Suprapubic skin (tissue), 4 donors: ENCODE measurements at regions not wholly inside any gene's neighbourhood (a gene's known extent, or its start where the extent isn't known, plus 50 kb on each side); places are given as distances from the start of the nearest gene placed in this dataset.
"Not testable (repeated sequence)": the region's sequence is repeated elsewhere in the genome, so short reads cannot be mapped to it uniquely, and the experiment has no call there.

Experiments
- CTCF ChIP-seq, 2 donors: fragments of 200-600 bp in 1 of 2; fragments of 450-650 bp in 1 of 2; sonication (generic) in 1 of 2; IDR thresholded peaks; one replicate each; pipeline ENCODE4 v1.5.1; 2016 to 2019; ENCODE audit warnings: antibody characterized with exemption in 2 of 2, mild to moderate bottlenecking in 1 of 2, moderate library complexity in 1 of 2
- POLR2A ChIP-seq, 2 donors: fragments of 450-650 bp; IDR thresholded peaks; one replicate each; pipeline ENCODE4 v1.6.1; 2017; ENCODE audit warnings: antibody characterized with exemption in 2 of 2, mild to moderate bottlenecking in 2 of 2, moderate library complexity in 2 of 2
- POLR2AphosphoS5 ChIP-seq, 3 donors: sonication (generic); formaldehyde crosslinking; IDR thresholded peaks; one replicate each; pipeline ENCODE4 v1.6.1; 2017; ENCODE audit warnings: antibody characterized with exemption in 3 of 3

- TF ChIP-seq POLR2A, POLR2AphosphoS5, CTCF (IDR thresholded peaks at IDR 0.05): not testable (repeated sequence)
Measured at GRCh38 chrX:3833761-3834542, 120.5 kb upstream of the PRKX start.
